IPS-NIHi7 (cell line): ENCODE measurements at regions not wholly inside any gene's neighbourhood (a gene's known extent, or its start where the extent isn't known, plus 50 kb on each side); places are given as distances from the start of the nearest gene placed in this dataset.

ENCODE experiments used
- DNase-seq: peaks from one replicate; pipeline ENCODE4 v3.0.0; 2012; ENCODE audit warnings: mixed read lengths; ENCODE audit errors: extremely low spot score

DNA sequence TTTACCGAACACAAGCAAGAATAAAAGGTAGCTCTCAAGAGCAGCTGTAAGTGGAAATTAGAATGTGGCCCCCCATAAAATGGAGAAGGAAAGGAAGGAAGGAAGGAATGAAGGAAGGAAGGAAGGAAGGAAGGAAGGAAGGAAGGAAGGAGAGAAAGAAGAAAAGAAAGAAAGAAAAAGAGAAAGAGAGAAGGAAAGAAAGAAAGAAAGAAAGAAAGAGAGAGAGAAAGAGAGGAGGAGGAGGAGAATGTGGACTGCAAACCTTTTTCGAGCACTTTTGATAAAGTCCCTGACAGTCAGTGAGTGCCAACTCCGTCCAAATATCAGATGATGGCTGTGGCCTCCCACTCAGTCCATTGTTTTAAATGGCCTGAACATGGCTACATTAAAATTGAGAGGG is 53.8 kb upstream of the SNX2 start:
- no peak for DNase-seq

DNA sequence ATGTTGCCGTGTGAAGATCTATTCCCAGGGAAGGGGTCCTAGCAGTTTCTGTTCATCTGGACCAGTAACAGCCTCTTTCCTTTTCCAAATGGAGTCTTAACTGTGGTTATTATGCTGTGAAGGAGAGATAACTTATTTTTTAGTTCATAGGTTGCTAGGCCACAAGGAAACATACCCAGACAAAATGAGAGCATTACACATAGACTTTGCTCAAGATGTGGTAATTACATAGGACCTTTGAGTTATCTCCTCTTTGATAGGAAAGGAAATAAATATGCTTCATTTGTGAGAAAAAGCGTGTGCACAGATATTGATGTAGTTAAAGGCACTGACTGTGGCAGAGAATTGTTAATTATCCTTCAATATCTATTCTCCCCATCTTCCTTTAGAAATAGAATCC is 52.5 kb upstream of the SNX2 start:
- no peak for DNase-seq

DNA sequence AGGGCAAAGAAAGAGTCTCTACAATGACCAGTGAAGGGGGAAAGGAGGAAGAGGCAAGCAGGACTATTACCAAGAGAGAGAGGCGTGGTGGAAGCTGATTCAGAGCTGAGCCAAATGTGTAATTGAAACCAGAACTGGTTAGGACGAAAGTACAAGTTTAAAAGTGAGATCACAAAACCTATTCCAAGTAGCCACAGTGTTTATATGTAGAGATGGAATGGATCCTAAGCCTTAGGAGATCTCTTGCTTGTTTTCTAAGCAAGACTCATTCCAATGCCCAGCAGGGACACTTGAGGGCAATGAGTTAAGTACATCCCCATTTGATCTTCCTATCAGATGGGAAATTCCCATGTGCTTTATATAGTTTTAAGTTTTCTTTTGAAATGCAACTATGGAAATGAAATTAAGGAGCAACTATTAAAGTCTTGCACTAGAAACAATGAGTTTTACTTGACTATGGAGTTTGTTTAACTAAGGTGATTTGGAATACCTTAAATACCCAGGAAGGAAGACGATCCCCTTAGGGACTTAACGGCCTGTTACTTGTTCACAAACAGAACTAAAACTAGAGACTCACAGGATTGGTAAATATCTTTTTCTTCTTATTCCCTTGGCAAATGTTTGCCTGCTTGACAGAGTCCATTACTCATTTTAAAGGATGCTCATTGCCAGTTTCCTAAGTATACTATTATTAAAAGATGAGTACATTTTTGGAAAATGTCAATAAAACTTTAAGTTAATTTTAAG is 51.1 kb upstream of the SNX2 start:
- DNase-seq: no peak
